ENCODE measurements at regions not wholly inside any gene's neighbourhood (a gene's known extent, or its start where the extent isn't known, plus 50 kb on each side); places are given as distances from the start of the nearest gene placed in this dataset.
"Not testable (repeated sequence)": the region's sequence is repeated elsewhere in the genome, so short reads cannot be mapped to it uniquely, and the experiment has no call there.

- H3K36me3 ChIP-seq (ENCODE audit: insufficient read depth, low read length): no peaks in the 10 kb centered on the region
Measured at GRCh38 chr10:32182476-32182875, 126.3 kb upstream of the KIF5B start.

GRCh38 chr10:32180390-32181280 lies 124.4 kb upstream of the KIF5B start:
- Histone ChIP-seq H3K4me1 (ENCODE audit: insufficient read depth, low read length, poor library complexity, severe bottlenecking) (no peaks in the 10 kb centered on the region), H3K9ac (ENCODE audit: low read depth, low read length, poor library complexity, severe bottlenecking) (no peak overlapping the region), H4K20me1 (ENCODE audit: insufficient read depth, low read length, poor library complexity, severe bottlenecking) (no peaks in the 10 kb centered on the region), H3F3A (ENCODE audit: low read depth) (no peaks in the 10 kb centered on the region), H3K4me2 (ENCODE audit: low read depth, low read length, poor library complexity, severe bottlenecking) (no peak overlapping the region), H3K9me3 (ENCODE audit: insufficient read depth, low read depth, low read length) (no peaks in the 10 kb centered on the region), H3K36me3 (ENCODE audit: insufficient read depth, low read length) (no peaks in the 10 kb centered on the region), H2AFZ (ENCODE audit: low read length) (no peak overlapping the region), H3K9me2 (replicated peaks; ENCODE audit: low read depth, low read length) (no peaks in the 10 kb centered on the region), H3K27me3 (ENCODE audit: insufficient read depth, low read length, poor library complexity, severe bottlenecking) (no peaks in the 10 kb centered on the region), H3K79me2 (ENCODE audit: insufficient read depth, low read length) (no peaks in the 10 kb centered on the region), H3K4me3 (ENCODE audit: low read length, poor library complexity, severe bottlenecking) (no peak overlapping the region)
- TF ChIP-seq EZH2phosphoT487 (IDR thresholded peaks at IDR 0.05; ENCODE audit: borderline replicate concordance) (no peak), CTCF (conservative IDR thresholded peaks at IDR 0.05; ENCODE audit: low read length) (no peak)

More at GRCh38 chr10:32182476-32182875, 126.3 kb upstream of the KIF5B start:
- Histone ChIP-seq H3K4me3 (ENCODE audit: low read length, poor library complexity, severe bottlenecking) (no peak overlapping the region), H2AFZ (ENCODE audit: low read length) (no peak overlapping the region), H3K9me3 (ENCODE audit: insufficient read depth, low read depth, low read length) (no peaks in the 10 kb centered on the region), H3K27me3 (ENCODE audit: insufficient read depth, low read length, poor library complexity, severe bottlenecking) (no peaks in the 10 kb centered on the region), H3K79me2 (ENCODE audit: insufficient read depth, low read length) (no peaks in the 10 kb centered on the region), H3K9me2 (replicated peaks; ENCODE audit: low read depth, low read length) (no peaks in the 10 kb centered on the region), H3K4me1 (ENCODE audit: insufficient read depth, low read length, poor library complexity, severe bottlenecking) (no peaks in the 10 kb centered on the region), H4K20me1 (ENCODE audit: insufficient read depth, low read length, poor library complexity, severe bottlenecking) (no peaks in the 10 kb centered on the region), H3K4me2 (ENCODE audit: low read depth, low read length, poor library complexity, severe bottlenecking) (no peak overlapping the region), H3F3A (ENCODE audit: low read depth) (no peaks in the 10 kb centered on the region), H3K9ac (ENCODE audit: low read depth, low read length, poor library complexity, severe bottlenecking) (no peak overlapping the region)
- no peak for TF ChIP-seq EZH2phosphoT487 (IDR thresholded peaks at IDR 0.05; ENCODE audit: borderline replicate concordance)
- no peak for TF ChIP-seq CTCF (conservative IDR thresholded peaks at IDR 0.05; ENCODE audit: low read length)

- Histone ChIP-seq H3K79me2 (ENCODE audit: insufficient read depth, low read length) (no peaks in the 10 kb centered on the region), H3K27me3 (ENCODE audit: insufficient read depth, low read length, poor library complexity, severe bottlenecking) (no peaks in the 10 kb centered on the region), H3K4me1 (ENCODE audit: insufficient read depth, low read length, poor library complexity, severe bottlenecking) (no peaks in the 10 kb centered on the region), H3K9me2 (replicated peaks; ENCODE audit: low read depth, low read length) (no peaks in the 10 kb centered on the region), H2AFZ (ENCODE audit: low read length) (no peak overlapping the region), H3K4me3 (ENCODE audit: low read length, poor library complexity, severe bottlenecking) (no peak overlapping the region), H4K20me1 (ENCODE audit: insufficient read depth, low read length, poor library complexity, severe bottlenecking) (no peaks in the 10 kb centered on the region), H3K9me3 (ENCODE audit: insufficient read depth, low read depth, low read length) (no peaks in the 10 kb centered on the region), H3K4me2 (ENCODE audit: low read depth, low read length, poor library complexity, severe bottlenecking) (no peak overlapping the region), H3K36me3 (ENCODE audit: insufficient read depth, low read length) (no peaks in the 10 kb centered on the region), H3K9ac (ENCODE audit: low read depth, low read length, poor library complexity, severe bottlenecking) (no peak overlapping the region), H3F3A (ENCODE audit: low read depth) (no peaks in the 10 kb centered on the region)
- TF ChIP-seq CTCF (conservative IDR thresholded peaks at IDR 0.05; ENCODE audit: low read length): no peak
- TF ChIP-seq EZH2phosphoT487 (IDR thresholded peaks at IDR 0.05; ENCODE audit: borderline replicate concordance): no peak
Measured at GRCh38 chr10:32179836-32180235, 123.6 kb upstream of the KIF5B start.

- H3K4me2 ChIP-seq (ENCODE audit: low read depth, low read length, poor library complexity, severe bottlenecking); H3K79me2 ChIP-seq (ENCODE audit: insufficient read depth, low read length); H3K36me3 ChIP-seq (ENCODE audit: insufficient read depth, low read length); H3K9me3 ChIP-seq (ENCODE audit: insufficient read depth, low read depth, low read length); H4K20me1 ChIP-seq (ENCODE audit: insufficient read depth, low read length, poor library complexity, severe bottlenecking); H3K9ac ChIP-seq (ENCODE audit: low read depth, low read length, poor library complexity, severe bottlenecking); H3F3A ChIP-seq (ENCODE audit: low read depth); H3K27me3 ChIP-seq (ENCODE audit: insufficient read depth, low read length, poor library complexity, severe bottlenecking); H3K4me1 ChIP-seq (ENCODE audit: insufficient read depth, low read length, poor library complexity, severe bottlenecking); H2AFZ ChIP-seq (ENCODE audit: low read length); H3K4me3 ChIP-seq (ENCODE audit: low read length, poor library complexity, severe bottlenecking); H3K9me2 ChIP-seq (replicated peaks; ENCODE audit: low read depth, low read length): not testable (repeated sequence)
Measured at GRCh38 chr10:32177594-32177993, 121.4 kb upstream of the KIF5B start.

Measured in Loucy (cell line).